SK-N-SH (cell line): ENCODE measurements at regions not wholly inside any gene's neighbourhood (a gene's known extent, or its start where the extent isn't known, plus 50 kb on each side); places are given as distances from the start of the nearest gene placed in this dataset.

Experiments used
- CTCF ChIA-PET: fragments of 300-600, 350-600 bp; formaldehyde crosslinking; extraction: SDS; loops from one replicate; lab custom pipeline; 2021; lab: Yijun Ruan, JAX
- POLR2A ChIA-PET: fragments of 350-600 bp; sonication (Branson Sonifier 250); formaldehyde crosslinking; extraction: SDS; loops from one replicate; lab custom pipeline; 2020; ENCODE audit warnings: antibody characterized with exemption, inconsistent platforms; lab: Yijun Ruan, JAX
- DNase-seq: peaks from one replicate; pipeline ENCODE4 v3.0.0; 2012
- H2AFZ ChIP-seq: fragments of 200-600 bp; sonication (generic); 2 replicates; pipeline ENCODE4 v1.8.1; 2016; ENCODE audit warnings: antibody characterized with exemption, mild to moderate bottlenecking, low read depth
- H3F3A ChIP-seq: fragments of 200-600 bp; sonication (generic); replicated peaks from 2 replicates; pipeline ENCODE3; 2016; ENCODE audit warnings: antibody characterized with exemption, mild to moderate bottlenecking; ENCODE audit not compliant: insufficient read depth
- H3K27ac ChIP-seq, 2 experiments: fragments of 200-500 bp in 1 of 2; fragments of 200-600 bp in 1 of 2; sonication (Bioruptor generic) in 1 of 2; sonication (generic), shearing (Covaris generic) in 1 of 2; 2 replicates each; pipeline versions ENCODE4 v1.5.1 to v1.6.1; 2014 to 2016; ENCODE audit warnings: low read depth in 2 of 2, inconsistent platforms in 1 of 2, low read length in 1 of 2, mild to moderate bottlenecking in 1 of 2, mixed read lengths in 1 of 2
- H3K27me3 ChIP-seq: fragments of 200-600 bp; sonication (generic), shearing (Covaris generic); 2 replicates; pipeline ENCODE4 v1.6.1; 2016; ENCODE audit warnings: mixed run types; ENCODE audit not compliant: insufficient read depth
- H3K36me3 ChIP-seq, 2 experiments: fragments of 200-500 bp in 1 of 2; fragments of 200-600 bp in 1 of 2; sonication (Bioruptor generic) in 1 of 2; sonication (generic) in 1 of 2; replicated peaks in 1 of 2; 2 replicates each; pipeline versions ENCODE3 to v1.5.1; 2014 to 2016; ENCODE audit warnings: low read length in 1 of 2, mild to moderate bottlenecking in 1 of 2; ENCODE audit not compliant: insufficient read depth in 2 of 2, control insufficient read depth in 1 of 2
- H3K4me1 ChIP-seq, 2 experiments: fragments of 200-500 bp in 1 of 2; fragments of 200-600 bp in 1 of 2; sonication (Bioruptor generic) in 1 of 2; sonication (generic), shearing (Covaris generic) in 1 of 2; 2 replicates each; pipeline versions ENCODE4 v1.5.1 to v1.6.1; 2014 to 2016; ENCODE audit warnings: low read depth in 1 of 2, low read length in 1 of 2, mixed run types in 1 of 2; ENCODE audit not compliant: insufficient read depth in 2 of 2, control insufficient read depth in 1 of 2
- H3K4me2 ChIP-seq: fragments of 200-600 bp; sonication (generic), shearing (Covaris generic); 2 replicates; pipeline ENCODE4 v1.6.1; 2017; ENCODE audit warnings: mixed run types
- H3K4me3 ChIP-seq, 2 experiments: fragments of 200-500 bp in 1 of 2; fragments of 200-600 bp in 1 of 2; sonication (Bioruptor generic) in 1 of 2; sonication (generic), shearing (Covaris generic) in 1 of 2; 2 replicates each; pipeline versions ENCODE4 v1.5.1 to v1.8.1; 2014 to 2016; ENCODE audit warnings: low read depth in 2 of 2, inconsistent platforms in 1 of 2, low read length in 1 of 2, mild to moderate bottlenecking in 1 of 2, mixed read lengths in 1 of 2, moderate library complexity in 1 of 2
- H3K79me2 ChIP-seq: fragments of 200-600 bp; sonication (generic); 2 replicates; pipeline ENCODE4 v1.8.1; 2017; ENCODE audit warnings: mild to moderate bottlenecking; ENCODE audit not compliant: insufficient read depth
- H3K9ac ChIP-seq: fragments of 200-600 bp; sonication (generic); 2 replicates; pipeline ENCODE4 v1.6.1; 2017; ENCODE audit warnings: mixed run types
- H3K9me2 ChIP-seq: fragments of 200-600 bp; sonication (generic); 2 replicates; pipeline ENCODE4 v1.6.1; 2017; ENCODE audit warnings: mixed run types
- H3K9me3 ChIP-seq: fragments of 200-600 bp; sonication (generic); 2 replicates; pipeline ENCODE4 v1.6.1; 2017; ENCODE audit warnings: mixed run types, mild to moderate bottlenecking, moderate library complexity
- H4K20me1 ChIP-seq: fragments of 200-600 bp; sonication (generic); 2 replicates; pipeline ENCODE4 v1.6.1; 2017; ENCODE audit warnings: mild to moderate bottlenecking, mixed run types; ENCODE audit not compliant: insufficient read depth
- CHD2 ChIP-seq: fragments of 150-350 bp; IDR thresholded peaks from 2 replicates; pipeline ENCODE4 v1.6.1; 2018; ENCODE audit warnings: low read length; ENCODE audit not compliant: partially characterized antibody
- EP300 ChIP-seq, 2 experiments: IDR thresholded peaks; 2 replicates each; pipeline versions ENCODE4 v1.4.0 to v1.6.1; 2012; ENCODE audit warnings: borderline replicate concordance in 1 of 2, low read depth in 1 of 2, low read length in 1 of 2
- FOSL2 ChIP-seq: IDR thresholded peaks from 2 replicates; pipeline ENCODE4 v1.4.0; 2012; ENCODE audit warnings: low read depth, mild to moderate bottlenecking, moderate library complexity, borderline replicate concordance
- FOXJ3 ChIP-seq: sonication (generic); formaldehyde crosslinking; IDR thresholded peaks from 2 replicates; pipeline ENCODE4 v1.5.1; 2020; ENCODE audit warnings: mild to moderate bottlenecking, missing genetic modification reagents
- GATA2 ChIP-seq: sonication (generic); formaldehyde crosslinking; IDR thresholded peaks from 2 replicates; pipeline ENCODE4 v1.5.0; 2020; ENCODE audit warnings: mild to moderate bottlenecking, missing genetic modification reagents
- MEF2A ChIP-seq: IDR thresholded peaks from 2 replicates; pipeline ENCODE4 v1.4.0; 2012; ENCODE audit warnings: low read depth, borderline replicate concordance
- MXI1 ChIP-seq: IDR thresholded peaks from 2 replicates; pipeline ENCODE4 v1.6.1; 2012; ENCODE audit warnings: mild to moderate bottlenecking, low read depth, low read length, improper control_type of control experiment
- NFIC ChIP-seq: IDR thresholded peaks from 2 replicates; pipeline ENCODE4 v1.4.0; 2012; ENCODE audit warnings: borderline replicate concordance
- RAD21 ChIP-seq: IDR thresholded peaks from 2 replicates; pipeline ENCODE4 v1.6.1; 2012; ENCODE audit warnings: mild to moderate bottlenecking, low read length
- RCOR1 ChIP-seq: fragments of 150-350 bp; IDR thresholded peaks from 2 replicates; pipeline ENCODE4 v1.6.1; 2017; ENCODE audit warnings: antibody characterized with exemption, low read length
- SMC3 ChIP-seq: IDR thresholded peaks from 2 replicates; pipeline ENCODE4 v1.6.1; 2012; ENCODE audit warnings: low read depth, low read length, improper control_type of control experiment
- TCF12 ChIP-seq: IDR thresholded peaks from 2 replicates; pipeline ENCODE4 v1.4.0; 2012
- TEAD4 ChIP-seq: IDR thresholded peaks from 2 replicates; pipeline ENCODE4 v1.4.0; 2012; ENCODE audit warnings: mild to moderate bottlenecking, borderline replicate concordance; ENCODE audit not compliant: insufficient read depth
- YY1 ChIP-seq: IDR thresholded peaks from 2 replicates; pipeline ENCODE4 v1.4.0; 2012; ENCODE audit warnings: low read depth, mild to moderate bottlenecking
- WGBS: methylation state at CpG from one replicate; pipeline ENCODE4 v1.1.6; 2017; ENCODE audit warnings: low lambda C conversion rate; 5-methylcytosine and 5-hydroxymethylcytosine counted together
- TF ChIP-seq, protein P1 (sequence below): IDR thresholded peaks from 2 replicates; pipeline ENCODE4; 2012
- TF ChIP-seq, protein P2 (sequence below): IDR thresholded peaks from 2 replicates; pipeline ENCODE4 v1.6.1; 2012; ENCODE audit warnings: mild to moderate bottlenecking, low read depth, low read length, moderate library complexity
- TF ChIP-seq, protein P3 (sequence below): fragments of 150-350 bp; IDR thresholded peaks from 2 replicates; pipeline ENCODE4 v1.6.1; 2016; ENCODE audit warnings: mild to moderate bottlenecking, low read depth, low read length
- TF ChIP-seq, protein P4 (sequence below): IDR thresholded peaks from 2 replicates; pipeline ENCODE4 v1.4.0; 2012; ENCODE audit warnings: low read depth, borderline replicate concordance
- TF ChIP-seq, protein P5 (sequence below): fragments of 150-350 bp; IDR thresholded peaks from 2 replicates; pipeline ENCODE4 v1.6.1; 2017; ENCODE audit warnings: antibody characterized with exemption, low read length, low read depth, borderline replicate concordance

DNA sequence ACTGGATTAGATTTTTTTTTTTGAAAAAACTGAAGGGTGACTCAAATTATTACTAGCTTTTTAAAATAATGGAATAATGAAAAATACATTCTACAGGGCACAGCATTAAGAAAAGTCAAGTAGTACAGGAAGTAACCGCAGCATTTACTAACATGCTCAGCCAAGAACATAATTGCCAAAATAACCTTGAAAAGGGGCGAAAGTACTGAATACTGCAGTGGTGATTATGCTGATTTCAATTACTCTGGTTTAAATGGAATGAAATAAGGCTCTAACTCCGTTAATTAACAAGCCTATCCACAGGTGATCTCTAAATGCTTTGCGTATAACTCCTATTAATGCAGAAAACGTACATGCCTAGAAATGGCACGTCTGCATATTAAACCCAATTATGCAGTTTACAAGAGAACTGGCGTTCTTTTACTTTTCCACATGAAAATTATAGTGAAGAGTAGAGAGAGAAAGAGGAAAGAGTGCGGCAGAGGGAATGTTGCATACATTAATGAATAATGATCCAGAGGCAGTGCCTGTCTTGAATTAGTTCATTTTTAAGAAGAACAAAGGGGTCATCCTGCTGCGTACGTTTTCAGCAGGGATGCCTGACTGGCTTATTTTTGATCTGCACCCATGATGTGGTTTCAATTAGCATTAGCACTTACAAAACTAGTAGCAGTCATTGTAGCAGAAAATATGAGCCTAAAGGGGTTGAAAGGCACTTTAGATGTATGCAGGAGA lies 612.4 kb downstream of the NYAP2 start:
- H3K4me2 ChIP-seq, result no peak overlapping the region
- no peaks in the 10 kb centered on the region for H3F3A ChIP-seq
- no peak for TF ChIP-seq EP300 (IDR thresholded peaks at IDR 0.05; ENCODE audit: borderline replicate concordance in 1 of 2, low read depth in 1 of 2, low read length in 1 of 2)
- no peak for TF ChIP-seq TEAD4
- TF ChIP-seq, protein P1, sequence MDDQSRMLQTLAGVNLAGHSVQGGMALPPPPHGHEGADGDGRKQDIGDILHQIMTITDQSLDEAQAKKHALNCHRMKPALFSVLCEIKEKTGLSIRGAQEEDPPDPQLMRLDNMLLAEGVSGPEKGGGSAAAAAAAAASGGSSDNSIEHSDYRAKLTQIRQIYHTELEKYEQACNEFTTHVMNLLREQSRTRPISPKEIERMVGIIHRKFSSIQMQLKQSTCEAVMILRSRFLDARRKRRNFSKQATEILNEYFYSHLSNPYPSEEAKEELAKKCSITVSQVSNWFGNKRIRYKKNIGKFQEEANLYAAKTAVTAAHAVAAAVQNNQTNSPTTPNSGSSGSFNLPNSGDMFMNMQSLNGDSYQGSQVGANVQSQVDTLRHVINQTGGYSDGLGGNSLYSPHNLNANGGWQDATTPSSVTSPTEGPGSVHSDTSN, result no peak
- no peak for TF ChIP-seq YY1
- TF ChIP-seq SMC3, result no peak
- TF ChIP-seq, protein P2, sequence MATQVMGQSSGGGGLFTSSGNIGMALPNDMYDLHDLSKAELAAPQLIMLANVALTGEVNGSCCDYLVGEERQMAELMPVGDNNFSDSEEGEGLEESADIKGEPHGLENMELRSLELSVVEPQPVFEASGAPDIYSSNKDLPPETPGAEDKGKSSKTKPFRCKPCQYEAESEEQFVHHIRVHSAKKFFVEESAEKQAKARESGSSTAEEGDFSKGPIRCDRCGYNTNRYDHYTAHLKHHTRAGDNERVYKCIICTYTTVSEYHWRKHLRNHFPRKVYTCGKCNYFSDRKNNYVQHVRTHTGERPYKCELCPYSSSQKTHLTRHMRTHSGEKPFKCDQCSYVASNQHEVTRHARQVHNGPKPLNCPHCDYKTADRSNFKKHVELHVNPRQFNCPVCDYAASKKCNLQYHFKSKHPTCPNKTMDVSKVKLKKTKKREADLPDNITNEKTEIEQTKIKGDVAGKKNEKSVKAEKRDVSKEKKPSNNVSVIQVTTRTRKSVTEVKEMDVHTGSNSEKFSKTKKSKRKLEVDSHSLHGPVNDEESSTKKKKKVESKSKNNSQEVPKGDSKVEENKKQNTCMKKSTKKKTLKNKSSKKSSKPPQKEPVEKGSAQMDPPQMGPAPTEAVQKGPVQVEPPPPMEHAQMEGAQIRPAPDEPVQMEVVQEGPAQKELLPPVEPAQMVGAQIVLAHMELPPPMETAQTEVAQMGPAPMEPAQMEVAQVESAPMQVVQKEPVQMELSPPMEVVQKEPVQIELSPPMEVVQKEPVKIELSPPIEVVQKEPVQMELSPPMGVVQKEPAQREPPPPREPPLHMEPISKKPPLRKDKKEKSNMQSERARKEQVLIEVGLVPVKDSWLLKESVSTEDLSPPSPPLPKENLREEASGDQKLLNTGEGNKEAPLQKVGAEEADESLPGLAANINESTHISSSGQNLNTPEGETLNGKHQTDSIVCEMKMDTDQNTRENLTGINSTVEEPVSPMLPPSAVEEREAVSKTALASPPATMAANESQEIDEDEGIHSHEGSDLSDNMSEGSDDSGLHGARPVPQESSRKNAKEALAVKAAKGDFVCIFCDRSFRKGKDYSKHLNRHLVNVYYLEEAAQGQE, result no peak
- no peak for TF ChIP-seq FOSL2
- TF ChIP-seq MXI1, result no peak
- no peak for TF ChIP-seq CHD2
- TF ChIP-seq RCOR1, result no peak
- no peak for TF ChIP-seq TCF12
- no peak for TF ChIP-seq FOXJ3 (CRISPR knock-in tag)
- TF ChIP-seq MEF2A, result no peak
- ChIA-PET POLR2A (no interaction called here), CTCF (no interaction called here)
- H4K20me1 ChIP-seq, result no peaks in the 10 kb centered on the region
- DNase-seq, result no peak
- no peaks in the 10 kb centered on the region for H3K9me2 ChIP-seq
- H3K79me2 ChIP-seq, result no peaks in the 10 kb centered on the region
- 27% methylated on average over 10 of the region's 10 CpGs for WGBS
- H2AFZ ChIP-seq, result no peak overlapping the region
- H3K36me3 ChIP-seq, result no peaks in the 10 kb centered on the region
- no peaks in the 10 kb centered on the region for H3K27me3 ChIP-seq
- no peak overlapping the region for H3K9ac ChIP-seq
- H3K27ac ChIP-seq, result no peak overlapping the region
- no peak overlapping the region for H3K4me3 ChIP-seq
- no peaks in the 10 kb centered on the region for H3K9me3 ChIP-seq
- no peaks in the 10 kb centered on the region for H3K4me1 ChIP-seq

DNA sequence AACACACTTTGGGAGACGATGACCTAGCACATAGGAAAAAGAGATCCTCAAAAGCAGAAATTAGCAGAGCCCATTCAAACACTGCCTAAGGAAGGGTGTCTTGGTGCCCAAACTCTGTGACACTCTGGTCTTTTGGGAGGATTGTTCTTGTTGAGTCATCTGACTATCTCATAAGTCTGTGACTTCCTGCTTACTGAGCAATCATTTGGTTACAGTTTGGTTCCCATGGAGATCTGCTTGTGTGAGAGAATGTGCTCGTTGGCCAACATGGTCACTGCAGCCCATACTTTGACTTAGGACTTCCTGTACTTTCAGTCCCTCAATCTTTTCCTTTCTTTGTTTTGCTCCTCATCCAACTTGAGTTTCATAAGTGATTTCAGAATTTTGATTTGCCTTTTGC lies 602.9 kb downstream of the NYAP2 start:
- Histone ChIP-seq H3K9ac (no peak overlapping the region), H3K27me3 (no peaks in the 10 kb centered on the region), H3K4me1 (peaks cover 0 to 4% of the 10 kb centered on the region in 2 experiments; a peak in 1 of 4 replicates), H3K27ac (peak overlapping the region in 1 of 2 experiments; percentile 55; a peak in 2 of 4 replicates), H2AFZ (peak overlapping the region; percentile 91), H3K4me3 (no peak overlapping the region), H3K36me3 (no peaks in the 10 kb centered on the region), H3K9me3 (no peaks in the 10 kb centered on the region), H3K4me2 (no peak overlapping the region), H3F3A (no peaks in the 10 kb centered on the region), H4K20me1 (no peaks in the 10 kb centered on the region), H3K9me2 (no peaks in the 10 kb centered on the region), H3K79me2 (no peaks in the 10 kb centered on the region)
- 21% methylated on average over 2 of the region's 2 CpGs for WGBS
- CTCF ChIA-PET, result no interaction called here
- POLR2A ChIA-PET, result no interaction called here
- DNase-seq, result no peak
- TF ChIP-seq MXI1 (no peak), GATA2 (no peak), EP300 (IDR thresholded peaks at IDR 0.05; ENCODE audit: borderline replicate concordance in 1 of 2, low read depth in 1 of 2, low read length in 1 of 2) (no peak), RAD21 (no peak), NFIC (no peak), TEAD4 (no peak), MEF2A (no peak)
- TF ChIP-seq, protein P3, sequence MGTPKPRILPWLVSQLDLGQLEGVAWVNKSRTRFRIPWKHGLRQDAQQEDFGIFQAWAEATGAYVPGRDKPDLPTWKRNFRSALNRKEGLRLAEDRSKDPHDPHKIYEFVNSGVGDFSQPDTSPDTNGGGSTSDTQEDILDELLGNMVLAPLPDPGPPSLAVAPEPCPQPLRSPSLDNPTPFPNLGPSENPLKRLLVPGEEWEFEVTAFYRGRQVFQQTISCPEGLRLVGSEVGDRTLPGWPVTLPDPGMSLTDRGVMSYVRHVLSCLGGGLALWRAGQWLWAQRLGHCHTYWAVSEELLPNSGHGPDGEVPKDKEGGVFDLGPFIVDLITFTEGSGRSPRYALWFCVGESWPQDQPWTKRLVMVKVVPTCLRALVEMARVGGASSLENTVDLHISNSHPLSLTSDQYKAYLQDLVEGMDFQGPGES, result no peak
- TF ChIP-seq, protein P4, sequence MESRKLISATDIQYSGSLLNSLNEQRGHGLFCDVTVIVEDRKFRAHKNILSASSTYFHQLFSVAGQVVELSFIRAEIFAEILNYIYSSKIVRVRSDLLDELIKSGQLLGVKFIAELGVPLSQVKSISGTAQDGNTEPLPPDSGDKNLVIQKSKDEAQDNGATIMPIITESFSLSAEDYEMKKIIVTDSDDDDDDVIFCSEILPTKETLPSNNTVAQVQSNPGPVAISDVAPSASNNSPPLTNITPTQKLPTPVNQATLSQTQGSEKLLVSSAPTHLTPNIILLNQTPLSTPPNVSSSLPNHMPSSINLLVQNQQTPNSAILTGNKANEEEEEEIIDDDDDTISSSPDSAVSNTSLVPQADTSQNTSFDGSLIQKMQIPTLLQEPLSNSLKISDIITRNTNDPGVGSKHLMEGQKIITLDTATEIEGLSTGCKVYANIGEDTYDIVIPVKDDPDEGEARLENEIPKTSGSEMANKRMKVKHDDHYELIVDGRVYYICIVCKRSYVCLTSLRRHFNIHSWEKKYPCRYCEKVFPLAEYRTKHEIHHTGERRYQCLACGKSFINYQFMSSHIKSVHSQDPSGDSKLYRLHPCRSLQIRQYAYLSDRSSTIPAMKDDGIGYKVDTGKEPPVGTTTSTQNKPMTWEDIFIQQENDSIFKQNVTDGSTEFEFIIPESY, result no peak
- TF ChIP-seq, protein P5, sequence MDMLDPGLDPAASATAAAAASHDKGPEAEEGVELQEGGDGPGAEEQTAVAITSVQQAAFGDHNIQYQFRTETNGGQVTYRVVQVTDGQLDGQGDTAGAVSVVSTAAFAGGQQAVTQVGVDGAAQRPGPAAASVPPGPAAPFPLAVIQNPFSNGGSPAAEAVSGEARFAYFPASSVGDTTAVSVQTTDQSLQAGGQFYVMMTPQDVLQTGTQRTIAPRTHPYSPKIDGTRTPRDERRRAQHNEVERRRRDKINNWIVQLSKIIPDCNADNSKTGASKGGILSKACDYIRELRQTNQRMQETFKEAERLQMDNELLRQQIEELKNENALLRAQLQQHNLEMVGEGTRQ, result no peak
